VCaP (cell line): ENCODE measurements at regions not wholly inside any gene's neighbourhood (a gene's known extent, or its start where the extent isn't known, plus 50 kb on each side); places are given as distances from the start of the nearest gene placed in this dataset.
"Not testable (repeated sequence)": the region's sequence is repeated elsewhere in the genome, so short reads cannot be mapped to it uniquely, and the experiment has no call there.

Experiments used
- H3K27ac ChIP-seq: fragments of 450-650 bp; 2 replicates; pipeline ENCODE4 v1.5.1; 2017
- TF ChIP-seq, protein P1 (sequence below): fragments of 450-650 bp; conservative IDR thresholded peaks from 2 replicates; pipeline ENCODE4 v1.5.1; 2017; ENCODE audit warnings: mild to moderate bottlenecking, moderate library complexity

DNA sequence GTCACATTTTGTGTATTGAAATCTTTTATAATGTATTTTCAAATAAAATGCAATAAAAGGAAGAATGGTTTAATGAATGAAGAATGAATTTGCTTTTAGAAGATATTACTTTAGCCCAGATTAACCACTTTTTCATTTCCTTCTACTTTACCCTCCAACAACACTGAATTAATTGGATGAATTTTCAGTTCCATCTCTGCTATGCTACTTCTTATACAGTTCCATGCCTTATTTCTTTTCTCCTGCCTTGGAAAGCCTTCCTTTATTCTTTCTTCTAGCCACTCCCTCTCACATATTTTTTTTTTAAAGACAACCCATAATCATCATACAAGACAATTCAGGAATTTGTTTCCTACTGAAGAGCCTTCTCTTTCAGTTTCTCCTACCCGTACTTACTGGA is 296.6 kb upstream of the TNC start:
- TF ChIP-seq, protein P1, sequence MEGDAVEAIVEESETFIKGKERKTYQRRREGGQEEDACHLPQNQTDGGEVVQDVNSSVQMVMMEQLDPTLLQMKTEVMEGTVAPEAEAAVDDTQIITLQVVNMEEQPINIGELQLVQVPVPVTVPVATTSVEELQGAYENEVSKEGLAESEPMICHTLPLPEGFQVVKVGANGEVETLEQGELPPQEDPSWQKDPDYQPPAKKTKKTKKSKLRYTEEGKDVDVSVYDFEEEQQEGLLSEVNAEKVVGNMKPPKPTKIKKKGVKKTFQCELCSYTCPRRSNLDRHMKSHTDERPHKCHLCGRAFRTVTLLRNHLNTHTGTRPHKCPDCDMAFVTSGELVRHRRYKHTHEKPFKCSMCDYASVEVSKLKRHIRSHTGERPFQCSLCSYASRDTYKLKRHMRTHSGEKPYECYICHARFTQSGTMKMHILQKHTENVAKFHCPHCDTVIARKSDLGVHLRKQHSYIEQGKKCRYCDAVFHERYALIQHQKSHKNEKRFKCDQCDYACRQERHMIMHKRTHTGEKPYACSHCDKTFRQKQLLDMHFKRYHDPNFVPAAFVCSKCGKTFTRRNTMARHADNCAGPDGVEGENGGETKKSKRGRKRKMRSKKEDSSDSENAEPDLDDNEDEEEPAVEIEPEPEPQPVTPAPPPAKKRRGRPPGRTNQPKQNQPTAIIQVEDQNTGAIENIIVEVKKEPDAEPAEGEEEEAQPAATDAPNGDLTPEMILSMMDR = no peak
- H3K27ac ChIP-seq = no peak overlapping the region

DNA sequence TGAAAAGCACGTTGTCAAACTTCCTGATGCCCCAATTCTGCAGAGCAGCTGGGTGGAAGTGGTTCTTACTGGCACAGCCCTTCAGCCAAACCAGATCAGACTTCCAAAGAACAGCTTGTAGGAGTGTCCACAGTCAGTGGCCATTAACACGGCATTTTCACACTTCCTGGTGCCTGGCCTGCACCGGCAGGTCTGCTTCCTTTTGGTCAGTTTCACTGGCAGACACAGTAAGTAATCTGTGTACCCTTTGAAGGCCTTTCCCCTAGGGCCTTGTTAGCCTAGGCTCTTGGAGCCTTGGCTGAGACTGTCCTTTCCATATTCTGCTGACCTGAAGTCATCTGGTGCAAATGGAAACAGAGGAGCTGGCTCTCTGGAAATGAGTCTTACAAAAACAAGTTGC is 297.5 kb upstream of the TNC start:
- TF ChIP-seq, protein P1 = no peak
- H3K27ac ChIP-seq = no peak overlapping the region

DNA sequence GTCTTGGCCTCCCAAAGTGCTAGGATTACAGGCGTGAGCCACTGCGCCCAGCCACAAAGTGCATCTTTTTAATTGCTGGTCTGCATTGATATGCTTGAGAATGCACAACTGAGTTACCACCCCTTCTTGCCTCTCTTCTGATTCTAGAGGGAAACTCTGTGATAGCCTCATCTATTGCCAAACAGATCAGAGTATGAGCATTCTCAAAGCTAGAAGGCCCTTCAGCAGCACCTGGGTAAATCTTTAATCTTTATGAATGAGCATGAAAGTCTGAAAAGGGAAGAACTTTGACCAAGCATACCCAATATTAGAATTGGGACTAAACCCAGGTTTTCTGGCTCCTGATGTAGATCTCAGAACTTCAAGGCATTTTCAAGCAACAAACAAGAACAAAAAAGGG is 298.3 kb upstream of the TNC start:
- H3K27ac ChIP-seq = no peak overlapping the region
- TF ChIP-seq, protein P1 = no peak

DNA sequence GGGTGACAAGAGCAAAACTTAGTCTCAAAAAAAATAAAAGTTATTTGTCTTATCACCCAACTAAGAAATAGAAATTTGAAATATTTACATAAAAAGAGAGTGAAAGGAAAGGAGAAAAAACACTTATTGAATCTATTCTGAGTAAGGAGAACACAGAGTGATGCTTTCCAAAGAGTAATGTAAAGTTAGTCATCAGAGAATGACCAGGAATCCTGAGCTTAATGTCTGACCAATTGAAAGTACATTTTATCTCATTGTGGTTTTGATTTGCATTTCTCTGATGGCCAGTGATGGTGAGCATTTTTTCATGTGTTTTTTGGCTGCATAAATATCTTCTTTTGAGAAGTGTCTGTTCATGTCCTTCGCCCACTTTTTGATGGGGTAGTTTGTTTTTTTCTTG is 300.2 kb upstream of the TNC start:
- not testable (repeated sequence) for H3K27ac ChIP-seq

DNA sequence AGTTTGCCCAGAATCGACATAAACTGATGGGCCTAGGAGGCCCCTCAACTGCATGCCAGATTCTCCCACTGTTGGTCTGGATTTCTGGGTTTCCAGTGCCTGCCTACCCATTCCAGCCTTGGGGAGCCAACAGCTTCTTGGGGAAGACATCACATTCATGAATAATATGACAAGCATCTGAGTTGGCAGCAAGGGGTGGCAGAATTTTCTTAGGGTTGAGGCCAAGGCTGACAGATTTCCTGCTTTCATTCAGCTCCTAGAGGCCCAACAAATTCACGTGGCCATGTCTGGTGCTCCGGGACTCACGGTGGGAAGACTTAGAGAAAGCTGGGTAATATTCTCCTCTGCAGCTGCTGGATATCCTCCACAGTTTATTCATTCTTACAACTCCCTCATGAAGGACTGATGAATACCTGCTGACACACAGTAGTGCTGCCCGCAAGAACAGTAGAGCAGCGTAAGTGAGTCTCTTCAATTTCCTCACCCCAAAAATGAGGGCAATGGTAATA is 305.0 kb upstream of the TNC start:
- TF ChIP-seq, protein P1 = no peak
- H3K27ac ChIP-seq = no peak overlapping the region

DNA sequence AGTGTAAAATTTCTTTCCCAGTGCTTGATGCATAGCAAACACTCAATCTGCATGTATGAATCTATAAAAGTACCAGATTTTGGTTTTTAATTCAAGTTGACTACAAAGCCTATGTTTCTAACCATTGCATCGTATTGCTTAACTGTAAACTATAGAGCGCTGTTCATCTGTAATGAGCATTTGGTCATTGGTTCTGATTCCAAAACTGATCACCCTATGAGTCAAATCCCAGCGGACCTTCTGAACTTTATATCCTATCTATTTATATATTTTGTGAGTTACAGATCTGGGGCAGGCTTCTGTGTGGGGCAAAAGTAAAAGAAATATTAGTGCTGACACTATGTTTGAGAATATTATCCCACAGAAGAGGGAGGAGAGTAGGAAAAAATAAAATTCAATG is 305.7 kb upstream of the TNC start:
- no peak overlapping the region for H3K27ac ChIP-seq
- TF ChIP-seq, protein P1 = no peak

DNA sequence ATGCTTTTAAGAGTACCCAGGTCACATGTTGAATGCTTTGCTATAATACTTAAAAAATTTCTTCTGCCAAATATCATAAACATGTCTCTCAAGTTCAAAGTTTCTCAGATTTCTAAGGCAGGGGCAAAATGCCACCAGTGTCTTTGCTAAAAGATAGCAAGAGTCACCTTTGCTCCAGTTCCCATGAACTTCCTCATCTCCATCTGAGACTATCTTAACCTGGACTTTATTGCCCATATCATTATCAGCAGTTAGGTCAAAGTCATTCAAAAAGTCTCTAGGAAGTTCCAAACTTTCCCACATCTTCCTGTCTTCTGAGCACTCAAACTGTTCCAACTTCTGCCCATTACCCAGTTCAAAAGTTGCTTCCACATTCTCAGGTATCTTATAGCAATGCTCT is 307.6 kb upstream of the TNC start:
- no peak overlapping the region for H3K27ac ChIP-seq
- TF ChIP-seq, protein P1 = no peak

DNA sequence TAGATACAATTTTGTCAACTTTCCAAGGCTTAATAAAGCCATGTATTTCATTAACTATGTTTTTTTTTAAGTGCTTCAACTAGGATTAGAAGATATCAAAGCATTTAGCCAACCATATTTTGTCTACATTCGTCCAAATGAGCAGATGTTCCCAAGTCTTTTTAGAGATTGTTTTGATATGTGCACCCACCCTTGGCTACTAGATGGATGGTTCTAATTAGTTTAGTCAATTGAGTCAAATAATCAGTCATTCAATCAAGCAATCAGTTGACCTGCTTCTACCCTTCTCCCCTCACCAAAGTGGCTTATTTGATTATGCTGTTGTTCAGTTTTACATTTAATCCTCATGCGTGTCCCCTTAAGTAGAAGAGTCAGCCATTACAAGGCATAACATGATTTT is 319.5 kb upstream of the TNC start:
- TF ChIP-seq, protein P1 = no peak
- no peak overlapping the region for H3K27ac ChIP-seq
